ENCODE measurements at regions not wholly inside any gene's neighbourhood (a gene's known extent, or its start where the extent isn't known, plus 50 kb on each side); places are given as distances from the start of the nearest gene placed in this dataset.
A peak's percentile ranks its signal among the peaks of the same experiment; 100 is the strongest.

GRCh38 chr5:57784121-57784520 lies 301.5 kb upstream of the ACTBL2 start:
- no peak for TF ChIP-seq NR2F2 (IDR thresholded peaks at IDR 0.05)
- no peak overlapping the region for H3K4me3 ChIP-seq (ENCODE audit: low read depth in 1 of 3, low read length in 3 of 3)
- H3K36me3 ChIP-seq (ENCODE audit: control insufficient read depth in 4 of 4, insufficient read depth in 3 of 4, low read depth in 1 of 4, low read length in 3 of 4): no peaks in the 10 kb centered on the region
- no peak for DNase-seq (ENCODE audit: low spot score)
- H3K9me3 ChIP-seq (ENCODE audit: control insufficient read depth in 4 of 4, low read length in 3 of 4): no peaks in the 10 kb centered on the region
- peaks cover 0 to under 1% (median 0%) of the 10 kb centered on the region in 4 donors for H3K4me1 ChIP-seq (ENCODE audit: control insufficient read depth in 4 of 4, insufficient read depth in 4 of 4, low read length in 3 of 4)
- H3K9ac ChIP-seq (ENCODE audit: low read depth in 1 of 2, low read length in 2 of 2): no peak overlapping the region
- WGBS: 78% methylated on average over 3 of the region's 3 CpGs
- H3K27me3 ChIP-seq (ENCODE audit: control insufficient read depth in 4 of 4, insufficient read depth in 4 of 4, low read length in 3 of 4): no peaks in the 10 kb centered on the region
- H3K27ac ChIP-seq (ENCODE audit: low read depth in 1 of 2, low read length in 2 of 2): no peak overlapping the region

GRCh38 chr5:57783693-57784092 lies 301.1 kb upstream of the ACTBL2 start:
- DNase-seq (ENCODE audit: low spot score): no peak
- Histone ChIP-seq H3K27me3 (ENCODE audit: control insufficient read depth in 4 of 4, insufficient read depth in 4 of 4, low read length in 3 of 4) (no peaks in the 10 kb centered on the region), H3K4me3 (ENCODE audit: low read depth in 1 of 3, low read length in 3 of 3) (peak overlapping the region in 1 of 3 donors; percentile 5), H3K4me1 (ENCODE audit: control insufficient read depth in 4 of 4, insufficient read depth in 4 of 4, low read length in 3 of 4) (peaks cover 0 to 4% (median 4%) of the 10 kb centered on the region in 4 donors), H3K27ac (ENCODE audit: low read depth in 1 of 2, low read length in 2 of 2) (no peak overlapping the region), H3K9ac (ENCODE audit: low read depth in 1 of 2, low read length in 2 of 2) (no peak overlapping the region), H3K9me3 (ENCODE audit: control insufficient read depth in 4 of 4, low read length in 3 of 4) (no peaks in the 10 kb centered on the region), H3K36me3 (ENCODE audit: control insufficient read depth in 4 of 4, insufficient read depth in 3 of 4, low read depth in 1 of 4, low read length in 3 of 4) (no peaks in the 10 kb centered on the region)
- 83% methylated on average over 2 of the region's 2 CpGs for WGBS
- TF ChIP-seq ZBTB33 (IDR thresholded peaks at IDR 0.05): no peak

GRCh38 chr5:57780961-57781325 lies 298.3 kb upstream of the ACTBL2 start:
- Histone ChIP-seq H3K4me1 (ENCODE audit: control insufficient read depth in 4 of 4, insufficient read depth in 4 of 4, low read length in 3 of 4) (peaks cover 1 to 18% (median 15%) of the 10 kb centered on the region in 4 donors), H3K36me3 (ENCODE audit: control insufficient read depth in 4 of 4, insufficient read depth in 3 of 4, low read depth in 1 of 4, low read length in 3 of 4) (no peaks in the 10 kb centered on the region), H3K4me3 (ENCODE audit: low read depth in 1 of 3, low read length in 3 of 3) (no peak overlapping the region), H3K9ac (ENCODE audit: low read depth in 1 of 2, low read length in 2 of 2) (no peak overlapping the region), H3K27ac (ENCODE audit: low read depth in 1 of 2, low read length in 2 of 2) (no peak overlapping the region), H3K9me3 (ENCODE audit: control insufficient read depth in 4 of 4, low read length in 3 of 4) (no peaks in the 10 kb centered on the region), H3K27me3 (ENCODE audit: control insufficient read depth in 4 of 4, insufficient read depth in 4 of 4, low read length in 3 of 4) (no peaks in the 10 kb centered on the region)
- TF ChIP-seq EGR1 (IDR thresholded peaks at IDR 0.05; ENCODE audit: low read depth in 2 of 2) (no peak), MAX (IDR thresholded peaks at IDR 0.05) (no peak), TAF1 (conservative IDR thresholded peaks at IDR 0.05) (no peak), HNF4G (IDR thresholded peaks at IDR 0.05) (no peak), ATF3 (IDR thresholded peaks at IDR 0.05) (no peak), SP1 (IDR thresholded peaks at IDR 0.05) (no peak), CTCF (IDR thresholded peaks at IDR 0.05; ENCODE audit: low read depth, low read length, missing input control) (no peak), HNF4A (conservative IDR thresholded peaks at IDR 0.05) (no peak), REST (IDR thresholded peaks at IDR 0.05) (no peak), RXRA (IDR thresholded peaks at IDR 0.05) (no peak), GABPA (IDR thresholded peaks at IDR 0.05 in 1 of 2, conservative IDR thresholded peaks at IDR 0.05 in 1 of 2) (no peak), JUND (IDR thresholded peaks at IDR 0.05) (no peak), YY1 (IDR thresholded peaks at IDR 0.05) (no peak), FOXA2 (IDR thresholded peaks at IDR 0.05) (no peak), NR2F2 (IDR thresholded peaks at IDR 0.05) (no peak), RAD21 (IDR thresholded peaks at IDR 0.05) (no peak)
- no peak for DNase-seq (ENCODE audit: low spot score)
- 92% methylated on average over 5 of the region's 5 CpGs for WGBS

Data from liver (tissue), 8 donors.